GM18870 (cell line): ENCODE measurements at regions not wholly inside any gene's neighbourhood (a gene's known extent, or its start where the extent isn't known, plus 50 kb on each side); places are given as distances from the start of the nearest gene placed in this dataset.

Experiments used
- ATAC-seq: cut with Tn5 transposase; IDR thresholded peaks from one replicate; pipeline ENCODE4 v1.9.1; 2021; ENCODE audit warnings: moderate library complexity; ENCODE audit not compliant: unreplicated experiment

- no peak for ATAC-seq
Measured at GRCh38 chr1:38097284-38097898, 50.8 kb upstream of the POU3F1 start.
